Activated CD4-positive, alpha-beta memory T cell treated with anti-CD3 and anti-CD28 coated beads, Interleukin-2, amount 10 ng/mL, durations not matched to agents 7 days and 5 days (primary cell): ENCODE measurements at regions not wholly inside any gene's neighbourhood (a gene's known extent, or its start where the extent isn't known, plus 50 kb on each side); places are given as distances from the start of the nearest gene placed in this dataset.
"Not testable (repeated sequence)": the region's sequence is repeated elsewhere in the genome, so short reads cannot be mapped to it uniquely, and the experiment has no call there.

ENCODE experiments used
- CTCF ChIA-PET: fragments of 350-600 bp; sonication (Branson Sonifier 250); formaldehyde crosslinking; loops from one replicate; lab custom pipeline; 2021; ENCODE audit warnings: antibody characterized with exemption, inconsistent platforms; lab: Charles Lee
- POLR2A ChIA-PET: fragments of 350-600 bp; sonication (Branson Sonifier 250); formaldehyde crosslinking; loops from one replicate; lab custom pipeline; 2021; ENCODE audit warnings: antibody characterized with exemption; lab: Charles Lee
- DNase-seq: peaks from one replicate; pipeline ENCODE4 v3.0.0-alpha.2; 2020
- H3K27ac Mint-ChIP-seq: one replicate; pipeline ENCODE4 v1.8.0; 2021; ENCODE audit warnings: mild to moderate bottlenecking, mixed read lengths
- H3K27me3 Mint-ChIP-seq: one replicate; pipeline ENCODE4 v1.8.0; 2021; ENCODE audit warnings: mixed read lengths
- H3K36me3 Mint-ChIP-seq: one replicate; pipeline ENCODE4 v1.8.0; 2021; ENCODE audit warnings: low read depth, mixed read lengths
- H3K4me1 Mint-ChIP-seq: one replicate; pipeline ENCODE4 v1.8.0; 2021; ENCODE audit warnings: mixed read lengths
- H3K4me3 Mint-ChIP-seq: one replicate; pipeline ENCODE4 v1.8.0; 2021; ENCODE audit warnings: mild to moderate bottlenecking, mixed read lengths
- H3K9me3 Mint-ChIP-seq: one replicate; pipeline ENCODE4 v1.8.0; 2021; ENCODE audit warnings: mixed read lengths

- H3K36me3 Mint-ChIP-seq = no peaks in the 10 kb centered on the region
- CTCF ChIA-PET = interaction anchor here (0.6 to 2.9 kb wide), 15 partner anchors 10 to 293 kb away, joined by 3 to 14 read pairs (median 4); no protein-coding TSS in a partner anchor
- peaks cover under 1% of the 10 kb centered on the region for H3K27me3 Mint-ChIP-seq
- H3K4me1 Mint-ChIP-seq = peaks cover 70% of the 10 kb centered on the region
- peak overlapping the region; percentile 61 for H3K27ac Mint-ChIP-seq
- no peak overlapping the region for H3K4me3 Mint-ChIP-seq
- no peaks in the 10 kb centered on the region for H3K9me3 Mint-ChIP-seq
- no peak for DNase-seq
- POLR2A ChIA-PET = interaction anchor here (0.7 to 3.8 kb wide), 9 partner anchors 28 to 292 kb away, joined by 3 to 24 read pairs (median 4); partner anchors contain the start of gene ZNF217
These were observed 199.7 kb downstream of the BCAS1 start for GRCh38 chr20:53870426-53871315.

- POLR2A ChIA-PET = interaction anchor here (0.7 to 3.8 kb wide), 7 partner anchors 27 to 291 kb away, joined by 3 to 24 read pairs (median 3); partner anchors contain the start of gene ZNF217
- Mint-ChIP-seq H3K4me3 (peak overlapping the region; percentile 22), H3K9me3 (no peaks in the 10 kb centered on the region), H3K27me3 (no peaks in the 10 kb centered on the region), H3K27ac (peak overlapping the region; percentile 84), H3K4me1 (peaks cover 79% of the 10 kb centered on the region), H3K36me3 (no peaks in the 10 kb centered on the region)
- DNase-seq = peak; percentile 76
- CTCF ChIA-PET = interaction anchor here (0.7 to 2.9 kb wide), 12 partner anchors 15 to 292 kb away, joined by 3 to 14 read pairs (median 4); no protein-coding TSS in a partner anchor
These were observed 200.7 kb downstream of the BCAS1 start for GRCh38 chr20:53869466-53870258.

- Mint-ChIP-seq H3K27me3 (no peaks in the 10 kb centered on the region), H3K36me3 (no peaks in the 10 kb centered on the region), H3K9me3 (no peaks in the 10 kb centered on the region), H3K4me1 (peaks cover 78% of the 10 kb centered on the region), H3K4me3 (peak overlapping the region; percentile 44), H3K27ac (peak overlapping the region; percentile 80)
- DNase-seq = no peak
- ChIA-PET POLR2A (interaction anchor here (1.0 to 3.7 kb wide), 6 partner anchors 41 to 285 kb away, joined by 3 to 29 read pairs (median 8); partner anchors contain the start of gene ZNF217), CTCF (no interaction called here)
These were observed 202.5 kb downstream of the BCAS1 start for GRCh38 chr20:53867741-53868351.

DNA sequence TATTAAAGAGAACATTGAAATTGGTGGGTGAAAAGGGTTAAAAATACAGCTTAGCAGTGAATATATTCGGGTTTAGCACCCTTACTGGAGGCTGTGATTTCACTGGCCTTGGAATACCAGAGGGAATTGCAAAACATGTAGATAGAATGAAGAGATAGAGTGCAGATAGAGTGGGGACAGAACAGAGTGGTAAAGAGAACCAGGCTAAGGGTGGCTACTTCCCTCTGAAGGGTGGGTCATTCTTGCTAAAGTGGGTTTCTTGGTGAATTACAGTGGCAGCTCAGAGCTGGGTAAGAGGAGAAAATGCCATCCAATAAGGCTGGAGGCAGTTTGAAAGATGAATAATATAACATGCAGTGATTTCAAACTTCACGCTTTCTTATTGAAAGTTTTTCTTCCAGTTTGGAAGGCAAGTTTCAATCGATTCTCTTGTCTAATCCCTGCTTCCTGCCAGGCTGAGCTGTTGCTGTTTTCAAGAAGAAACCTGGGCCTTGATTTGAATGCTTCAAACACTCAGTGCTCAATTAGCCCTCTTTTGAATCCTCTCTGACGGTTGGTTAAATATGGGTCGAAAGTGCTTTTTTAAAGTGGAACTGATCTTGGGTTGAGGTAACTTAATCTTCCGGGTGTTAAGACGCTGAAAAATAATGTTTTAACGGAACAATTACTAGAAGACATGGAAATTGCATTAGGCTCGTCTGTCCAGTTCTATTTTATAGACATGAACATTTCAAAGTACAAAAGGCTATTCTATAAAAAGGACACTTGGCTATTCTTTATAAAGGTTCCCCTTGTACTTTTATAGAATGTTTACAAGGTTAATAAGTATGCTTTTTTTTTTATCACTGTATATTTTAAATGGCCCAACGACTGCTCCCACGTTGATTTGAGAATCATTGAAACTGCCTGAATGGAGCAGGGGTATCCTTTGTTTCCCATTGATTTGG lies 203.3 kb downstream of the BCAS1 start:
- DNase-seq = no peak
- H3K27me3 Mint-ChIP-seq = no peaks in the 10 kb centered on the region
- H3K9me3 Mint-ChIP-seq = no peaks in the 10 kb centered on the region
- H3K36me3 Mint-ChIP-seq = no peaks in the 10 kb centered on the region
- H3K4me3 Mint-ChIP-seq = peak overlapping the region; percentile 44
- H3K27ac Mint-ChIP-seq = peak overlapping the region; percentile 80
- peaks cover 73% of the 10 kb centered on the region for H3K4me1 Mint-ChIP-seq
- POLR2A ChIA-PET = interaction anchor here (0.7 to 3.7 kb wide), 20 partner anchors 24 to 284 kb away, joined by 3 to 29 read pairs (median 4); partner anchors contain the start of gene ZNF217
- CTCF ChIA-PET = interaction anchor here (1.2 to 4.1 kb wide), 5 partner anchors 10 to 287 kb away, joined by 3 to 30 read pairs (median 7); no protein-coding TSS in a partner anchor

- POLR2A ChIA-PET = interaction anchor here (0.7 to 3.7 kb wide), 23 partner anchors 23 to 283 kb away, joined by 3 to 29 read pairs (median 4); partner anchors contain the start of gene ZNF217
- peak overlapping the region; percentile 80 for H3K27ac Mint-ChIP-seq
- peaks cover 65% of the 10 kb centered on the region for H3K4me1 Mint-ChIP-seq
These were observed 204.2 kb downstream of the BCAS1 start for GRCh38 chr20:53865901-53866793.

DNA sequence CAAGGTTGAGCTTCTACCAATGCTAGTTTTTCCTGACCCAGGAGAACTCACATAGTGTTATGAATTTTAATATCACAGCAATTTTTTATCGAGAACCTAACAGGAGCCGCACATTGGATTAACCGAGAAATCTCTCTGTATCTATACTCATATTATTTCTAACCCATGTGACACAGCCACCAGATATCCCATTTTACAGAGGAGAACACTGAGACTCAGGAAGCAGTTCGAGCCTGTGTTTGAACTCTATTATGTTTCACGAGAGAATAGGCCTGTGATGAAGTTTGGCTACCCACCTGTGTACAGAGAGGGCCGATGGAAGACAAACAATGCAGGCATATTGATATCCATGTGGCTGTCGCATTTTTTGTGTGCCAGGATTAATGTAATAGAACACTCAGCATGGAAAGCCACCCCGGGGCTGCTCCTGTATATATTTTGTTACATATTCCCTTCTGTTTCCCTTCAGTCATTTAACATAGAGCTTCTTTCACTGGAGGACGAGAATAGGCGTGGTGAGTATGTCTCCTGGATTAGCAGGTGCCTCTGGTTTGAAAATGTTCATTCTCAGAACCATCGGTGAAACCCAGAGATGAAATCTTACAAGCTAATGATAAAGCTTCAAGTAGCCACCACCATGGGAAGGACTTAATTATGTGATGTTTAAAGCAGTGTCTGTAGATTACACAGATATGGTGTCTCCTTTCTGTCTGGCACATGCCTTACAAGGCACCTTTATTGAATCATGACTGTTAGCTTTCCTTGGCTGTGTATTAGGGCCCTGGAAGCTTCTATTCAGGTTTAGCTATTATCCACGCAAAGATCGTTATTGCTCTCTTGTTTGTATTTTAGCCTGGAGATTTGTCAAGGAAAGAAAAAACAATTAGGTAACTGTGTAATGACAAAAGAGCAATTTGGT lies 205.4 kb downstream of the BCAS1 start:
- Mint-ChIP-seq H3K4me1 (peaks cover 58% of the 10 kb centered on the region), H3K27ac (peak overlapping the region; percentile 80)
- POLR2A ChIA-PET = interaction anchor here (0.7 to 3.7 kb wide), 14 partner anchors 8 to 282 kb away, joined by 3 to 29 read pairs (median 6); partner anchors contain the start of gene ZNF217
- not testable (repeated sequence) for H3K9me3 Mint-ChIP-seq, H3K36me3 Mint-ChIP-seq, H3K27me3 Mint-ChIP-seq, H3K4me3 Mint-ChIP-seq, DNase-seq
- CTCF ChIA-PET = interaction anchor here (0.5 to 4.1 kb wide), 8 partner anchors 8 to 241 kb away, joined by 3 to 30 read pairs (median 6); no protein-coding TSS in a partner anchor

More at GRCh38 chr20:53865901-53866793, 204.2 kb downstream of the BCAS1 start:
- H3K9me3 Mint-ChIP-seq = no peaks in the 10 kb centered on the region
- CTCF ChIA-PET = interaction anchor here (1.0 to 4.1 kb wide), 7 partner anchors 9 to 286 kb away, joined by 3 to 30 read pairs (median 6); no protein-coding TSS in a partner anchor
- no peak for DNase-seq
- H3K27me3 Mint-ChIP-seq = no peaks in the 10 kb centered on the region
- no peaks in the 10 kb centered on the region for H3K36me3 Mint-ChIP-seq
- H3K4me3 Mint-ChIP-seq = peak overlapping the region; percentile 44

DNA sequence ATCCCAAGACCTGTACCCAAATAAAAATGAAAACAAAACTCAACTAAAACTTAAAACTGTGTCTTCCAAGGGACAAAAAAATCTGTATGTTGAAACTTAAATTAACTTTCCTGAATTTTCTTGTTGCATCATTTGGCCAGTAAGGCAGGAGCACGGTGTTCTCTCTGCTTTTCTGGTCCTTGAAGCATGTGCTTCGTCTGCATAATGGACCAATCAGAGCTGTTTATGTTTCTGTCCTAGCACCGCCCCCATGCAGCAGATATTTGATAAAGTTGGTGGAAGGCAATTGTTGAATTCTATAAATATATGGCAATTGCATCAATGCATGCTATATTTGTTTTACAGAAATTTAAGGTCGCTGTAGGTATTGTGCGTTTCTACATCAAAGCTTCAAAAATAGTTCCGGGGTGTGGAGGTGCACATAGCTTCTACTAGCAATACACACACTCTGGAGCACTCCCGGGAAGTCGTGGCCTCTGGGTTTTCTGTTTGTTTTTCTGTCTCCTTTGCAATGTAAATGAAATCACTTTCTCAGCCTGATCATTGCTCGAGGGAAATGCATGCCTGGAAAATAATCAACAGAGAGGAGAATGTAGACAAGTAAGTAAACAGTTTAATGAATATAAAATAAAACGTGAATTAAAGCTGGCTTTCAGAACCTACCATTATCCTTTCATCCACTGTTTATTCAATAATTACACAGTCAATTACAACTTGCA lies 206.3 kb downstream of the BCAS1 start:
- H3K27ac Mint-ChIP-seq, DNase-seq, H3K9me3 Mint-ChIP-seq, H3K36me3 Mint-ChIP-seq, H3K27me3 Mint-ChIP-seq, H3K4me3 Mint-ChIP-seq: not testable (repeated sequence)
- POLR2A ChIA-PET = interaction anchor here (1.1 to 3.7 kb wide), 4 partner anchors 8 to 281 kb away, joined by 4 to 14 read pairs (median 8); no protein-coding TSS in a partner anchor
- CTCF ChIA-PET = interaction anchor here (0.5 to 4.1 kb wide), 2 partner anchors 52 to 202 kb away, joined by 4 to 30 read pairs; no protein-coding TSS in a partner anchor
- H3K4me1 Mint-ChIP-seq = peaks cover 50% of the 10 kb centered on the region

DNA sequence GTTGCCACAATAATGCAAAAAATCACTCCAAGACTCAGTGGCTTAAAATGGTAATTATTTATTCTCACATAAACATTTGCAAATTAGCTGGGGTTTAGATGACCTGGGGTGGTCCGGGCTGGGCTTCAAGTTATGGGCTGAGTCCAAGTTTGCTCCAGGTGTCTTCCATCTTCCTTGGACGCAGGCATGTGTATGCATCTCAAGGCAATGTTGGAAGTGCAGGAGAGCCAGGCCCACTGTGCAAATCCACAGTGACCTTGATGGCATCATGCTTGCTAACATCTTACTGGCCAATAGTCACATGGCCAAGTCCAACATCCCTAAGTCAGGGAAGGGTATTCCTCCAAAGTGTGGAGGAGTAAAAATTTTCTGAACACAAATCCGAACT lies 206.9 kb downstream of the BCAS1 start:
- H3K36me3 Mint-ChIP-seq, H3K27me3 Mint-ChIP-seq, H3K9me3 Mint-ChIP-seq, H3K27ac Mint-ChIP-seq, DNase-seq, H3K4me3 Mint-ChIP-seq: not testable (repeated sequence)
- peaks cover 50% of the 10 kb centered on the region for H3K4me1 Mint-ChIP-seq
- ChIA-PET POLR2A (interaction anchor here (2.2 to 3.1 kb wide), 3 partner anchors 20 to 112 kb away, joined by 5 to 14 read pairs (median 6); no protein-coding TSS in a partner anchor), CTCF (interaction anchor here (0.7 to 4.1 kb wide), 2 partner anchors 9 to 53 kb away, joined by 3 to 30 read pairs; no protein-coding TSS in a partner anchor)

DNA sequence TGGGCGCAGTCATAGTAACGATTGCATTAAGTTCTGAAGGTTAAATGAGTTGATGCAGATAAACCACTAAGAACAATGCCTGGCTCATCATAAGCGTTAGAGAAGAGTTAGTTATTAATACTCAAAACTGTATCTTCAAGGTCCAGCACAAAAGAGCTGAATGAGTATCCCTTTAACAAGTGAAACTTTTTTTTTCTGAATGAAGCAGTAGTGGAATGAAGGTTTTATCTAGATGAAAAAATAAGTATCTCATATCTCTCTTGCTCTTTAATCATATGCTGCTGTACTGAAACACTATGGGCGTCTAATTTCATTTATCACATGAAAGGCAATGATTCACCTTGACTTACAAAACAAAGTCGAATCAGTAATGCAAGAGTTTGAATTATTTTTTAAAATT lies 207.4 kb downstream of the BCAS1 start:
- not testable (repeated sequence) for H3K9me3 Mint-ChIP-seq, H3K36me3 Mint-ChIP-seq, DNase-seq, H3K27me3 Mint-ChIP-seq, H3K4me3 Mint-ChIP-seq, H3K27ac Mint-ChIP-seq
- peaks cover 49% of the 10 kb centered on the region for H3K4me1 Mint-ChIP-seq
- ChIA-PET CTCF (interaction anchor here (0.7 kb wide), 1 partner anchor 10 kb away, joined by 3 read pairs; no protein-coding TSS in a partner anchor), POLR2A (interaction anchor here (2.2 to 2.3 kb wide), 2 partner anchors 20 to 112 kb away, joined by 5 to 6 read pairs; no protein-coding TSS in a partner anchor)
